ENCODE measurements at regions not wholly inside any gene's neighbourhood (a gene's known extent, or its start where the extent isn't known, plus 50 kb on each side); places are given as distances from the start of the nearest gene placed in this dataset.

- no peak for TF ChIP-seq YY1 (IDR thresholded peaks at IDR 0.05)
- no peak for TF ChIP-seq NR2F2 (IDR thresholded peaks at IDR 0.05)
- TF ChIP-seq TAF1 (conservative IDR thresholded peaks at IDR 0.05), result no peak
- no peak for TF ChIP-seq JUND (IDR thresholded peaks at IDR 0.05)
- no peak for TF ChIP-seq HNF4A (conservative IDR thresholded peaks at IDR 0.05)
- no peak for TF ChIP-seq FOXA1 (IDR thresholded peaks at IDR 0.05)
These were observed 666.6 kb upstream of the TENM4 start (continued) for GRCh38 chr11:80107415-80107814.

- DNase-seq (ENCODE audit: low spot score), result no peak
- no peak overlapping the region for H3K4me3 ChIP-seq (ENCODE audit: low read depth in 1 of 3, low read length in 3 of 3)
- H3K9ac ChIP-seq (ENCODE audit: low read depth in 1 of 2, low read length in 2 of 2), result no peak overlapping the region
- TF ChIP-seq RAD21 (IDR thresholded peaks at IDR 0.05) (no peak), TAF1 (conservative IDR thresholded peaks at IDR 0.05) (no peak), HNF4G (IDR thresholded peaks at IDR 0.05) (no peak), MAX (IDR thresholded peaks at IDR 0.05) (no peak), ATF3 (IDR thresholded peaks at IDR 0.05) (no peak), NR2F2 (IDR thresholded peaks at IDR 0.05) (no peak), FOXA2 (IDR thresholded peaks at IDR 0.05) (no peak), GABPA (IDR thresholded peaks at IDR 0.05 in 1 of 2, conservative IDR thresholded peaks at IDR 0.05 in 1 of 2) (no peak), REST (IDR thresholded peaks at IDR 0.05) (no peak), FOXA1 (IDR thresholded peaks at IDR 0.05) (no peak)
- TF ChIP-seq, protein P1, sequence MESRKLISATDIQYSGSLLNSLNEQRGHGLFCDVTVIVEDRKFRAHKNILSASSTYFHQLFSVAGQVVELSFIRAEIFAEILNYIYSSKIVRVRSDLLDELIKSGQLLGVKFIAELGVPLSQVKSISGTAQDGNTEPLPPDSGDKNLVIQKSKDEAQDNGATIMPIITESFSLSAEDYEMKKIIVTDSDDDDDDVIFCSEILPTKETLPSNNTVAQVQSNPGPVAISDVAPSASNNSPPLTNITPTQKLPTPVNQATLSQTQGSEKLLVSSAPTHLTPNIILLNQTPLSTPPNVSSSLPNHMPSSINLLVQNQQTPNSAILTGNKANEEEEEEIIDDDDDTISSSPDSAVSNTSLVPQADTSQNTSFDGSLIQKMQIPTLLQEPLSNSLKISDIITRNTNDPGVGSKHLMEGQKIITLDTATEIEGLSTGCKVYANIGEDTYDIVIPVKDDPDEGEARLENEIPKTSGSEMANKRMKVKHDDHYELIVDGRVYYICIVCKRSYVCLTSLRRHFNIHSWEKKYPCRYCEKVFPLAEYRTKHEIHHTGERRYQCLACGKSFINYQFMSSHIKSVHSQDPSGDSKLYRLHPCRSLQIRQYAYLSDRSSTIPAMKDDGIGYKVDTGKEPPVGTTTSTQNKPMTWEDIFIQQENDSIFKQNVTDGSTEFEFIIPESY (IDR thresholded peaks at IDR 0.05), result no peak
- TF ChIP-seq, protein P2, sequence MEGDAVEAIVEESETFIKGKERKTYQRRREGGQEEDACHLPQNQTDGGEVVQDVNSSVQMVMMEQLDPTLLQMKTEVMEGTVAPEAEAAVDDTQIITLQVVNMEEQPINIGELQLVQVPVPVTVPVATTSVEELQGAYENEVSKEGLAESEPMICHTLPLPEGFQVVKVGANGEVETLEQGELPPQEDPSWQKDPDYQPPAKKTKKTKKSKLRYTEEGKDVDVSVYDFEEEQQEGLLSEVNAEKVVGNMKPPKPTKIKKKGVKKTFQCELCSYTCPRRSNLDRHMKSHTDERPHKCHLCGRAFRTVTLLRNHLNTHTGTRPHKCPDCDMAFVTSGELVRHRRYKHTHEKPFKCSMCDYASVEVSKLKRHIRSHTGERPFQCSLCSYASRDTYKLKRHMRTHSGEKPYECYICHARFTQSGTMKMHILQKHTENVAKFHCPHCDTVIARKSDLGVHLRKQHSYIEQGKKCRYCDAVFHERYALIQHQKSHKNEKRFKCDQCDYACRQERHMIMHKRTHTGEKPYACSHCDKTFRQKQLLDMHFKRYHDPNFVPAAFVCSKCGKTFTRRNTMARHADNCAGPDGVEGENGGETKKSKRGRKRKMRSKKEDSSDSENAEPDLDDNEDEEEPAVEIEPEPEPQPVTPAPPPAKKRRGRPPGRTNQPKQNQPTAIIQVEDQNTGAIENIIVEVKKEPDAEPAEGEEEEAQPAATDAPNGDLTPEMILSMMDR (IDR thresholded peaks at IDR 0.05; ENCODE audit: low read depth, low read length, missing input control), result no peak
- H3K27me3 ChIP-seq (ENCODE audit: control insufficient read depth in 4 of 4, insufficient read depth in 4 of 4, low read length in 3 of 4), result no peaks in the 10 kb centered on the region
- no peaks in the 10 kb centered on the region for H3K36me3 ChIP-seq (ENCODE audit: control insufficient read depth in 4 of 4, insufficient read depth in 3 of 4, low read depth in 1 of 4, low read length in 3 of 4)
- 73% methylated on average over 4 of the region's 4 CpGs for WGBS
- no peaks in the 10 kb centered on the region for H3K4me1 ChIP-seq (ENCODE audit: control insufficient read depth in 4 of 4, insufficient read depth in 4 of 4, low read length in 3 of 4)
- H3K9me3 ChIP-seq (ENCODE audit: control insufficient read depth in 4 of 4, low read length in 3 of 4), result no peaks in the 10 kb centered on the region
- H3K27ac ChIP-seq (ENCODE audit: low read depth in 1 of 2, low read length in 2 of 2), result no peak overlapping the region
These were observed 663.4 kb upstream of the TENM4 start for GRCh38 chr11:80104191-80104590.

All from liver (tissue), 8 donors.